Activated T-cell treated with anti-CD3 and anti-CD28 coated beads, Interleukin-2, amount 50 U/mL, for 1 hour (primary cell): ENCODE measurements at regions not wholly inside any gene's neighbourhood (a gene's known extent, or its start where the extent isn't known, plus 50 kb on each side); places are given as distances from the start of the nearest gene placed in this dataset.
"Not testable (repeated sequence)": the region's sequence is repeated elsewhere in the genome, so short reads cannot be mapped to it uniquely, and the experiment has no call there.

Experiments used
- DNase-seq: peaks from one replicate; pipeline ENCODE4 v3.0.0-alpha.2; 2020

- not testable (repeated sequence) for DNase-seq
Observed at GRCh38 chr5:102047073-102047472, 249.0 kb downstream of the SLCO4C1 start.

GRCh38 chr5:102040326-102040725 lies 255.8 kb downstream of the SLCO4C1 start:
- no peak for DNase-seq

- DNase-seq: no peak
Observed at GRCh38 chr5:102036927-102037326, 259.2 kb downstream of the SLCO4C1 start.

- DNase-seq: no peak
Observed at GRCh38 chr5:102031711-102032110, 264.4 kb downstream of the SLCO4C1 start.

GRCh38 chr5:102018690-102019089 lies 277.4 kb downstream of the SLCO4C1 start:
- no peak for DNase-seq

GRCh38 chr5:102018279-102018678 lies 277.8 kb downstream of the SLCO4C1 start:
- no peak for DNase-seq

GRCh38 chr5:102014371-102014770 lies 281.7 kb downstream of the SLCO4C1 start:
- DNase-seq: no peak

- no peak for DNase-seq
Observed at GRCh38 chr5:102010644-102011043, 285.4 kb downstream of the SLCO4C1 start.

- no peak for DNase-seq
Observed at GRCh38 chr5:101997235-101997634, 298.8 kb downstream of the SLCO4C1 start.

- DNase-seq: no peak
Observed at GRCh38 chr5:101995585-101995984, 300.5 kb downstream of the SLCO4C1 start.

- no peak for DNase-seq
Observed at GRCh38 chr5:101991486-101991885, 304.6 kb downstream of the SLCO4C1 start.

- DNase-seq: no peak
Observed at GRCh38 chr5:101989659-101990058, 306.4 kb downstream of the SLCO4C1 start.

GRCh38 chr5:101977729-101978345 lies 318.2 kb downstream of the SLCO4C1 start:
- DNase-seq: no peak

- no peak for DNase-seq
Observed at GRCh38 chr5:101976933-101977332, 319.2 kb downstream of the SLCO4C1 start.

GRCh38 chr5:101969742-101970141 lies 326.3 kb downstream of the SLCO4C1 start:
- no peak for DNase-seq

- DNase-seq: no peak
Observed at GRCh38 chr5:101966476-101966875, 329.6 kb downstream of the SLCO4C1 start.

- no peak for DNase-seq
Observed at GRCh38 chr5:101955891-101956290, 340.2 kb downstream of the SLCO4C1 start.

GRCh38 chr5:101950019-101950418 lies 346.1 kb downstream of the SLCO4C1 start:
- DNase-seq: no peak

GRCh38 chr5:101948615-101949014 lies 347.5 kb downstream of the SLCO4C1 start:
- DNase-seq: no peak

GRCh38 chr5:101943784-101944183 lies 352.3 kb downstream of the SLCO4C1 start:
- DNase-seq: no peak

- DNase-seq: no peak
Observed at GRCh38 chr5:101942321-101942882, 353.7 kb downstream of the SLCO4C1 start.

- no peak for DNase-seq
Observed at GRCh38 chr5:101937041-101937440, 359.0 kb downstream of the SLCO4C1 start.

- no peak for DNase-seq
Observed at GRCh38 chr5:101935086-101935485, 361.0 kb downstream of the SLCO4C1 start.

GRCh38 chr5:101932599-101932998 lies 363.5 kb downstream of the SLCO4C1 start:
- no peak for DNase-seq

GRCh38 chr5:101929628-101930027 lies 366.5 kb downstream of the SLCO4C1 start:
- DNase-seq: no peak
